ENCODE measurements at regions not wholly inside any gene's neighbourhood (a gene's known extent, or its start where the extent isn't known, plus 50 kb on each side); places are given as distances from the start of the nearest gene placed in this dataset.

DNA sequence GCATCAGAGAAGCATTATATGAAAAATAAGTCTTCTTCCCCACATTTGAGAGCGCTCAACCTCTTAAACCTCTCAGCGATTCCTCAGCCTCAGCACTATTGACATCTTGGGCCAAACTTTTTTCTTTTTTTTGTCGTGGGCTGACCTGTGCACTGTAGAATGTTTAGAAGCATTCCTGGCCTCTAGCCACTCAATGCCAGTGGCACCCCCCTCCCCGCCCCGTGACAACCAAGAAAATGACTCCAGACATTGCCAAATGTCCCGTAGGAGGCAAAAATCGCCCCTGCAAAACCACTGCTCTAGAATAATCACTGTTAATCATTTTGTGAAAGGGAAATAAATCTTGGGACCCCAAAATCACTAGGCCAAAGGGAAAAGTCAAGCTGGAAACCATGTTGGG lies 129.1 kb upstream of the BOD1 start:
- H3K27ac ChIP-seq = no peak overlapping the region
- no peak for ATAC-seq
- 67 to 72% methylated on average over 3 to 5 of the region's 7 CpGs for WGBS, 2 donors (ENCODE audit: low coverage in 1 of 2)

DNA sequence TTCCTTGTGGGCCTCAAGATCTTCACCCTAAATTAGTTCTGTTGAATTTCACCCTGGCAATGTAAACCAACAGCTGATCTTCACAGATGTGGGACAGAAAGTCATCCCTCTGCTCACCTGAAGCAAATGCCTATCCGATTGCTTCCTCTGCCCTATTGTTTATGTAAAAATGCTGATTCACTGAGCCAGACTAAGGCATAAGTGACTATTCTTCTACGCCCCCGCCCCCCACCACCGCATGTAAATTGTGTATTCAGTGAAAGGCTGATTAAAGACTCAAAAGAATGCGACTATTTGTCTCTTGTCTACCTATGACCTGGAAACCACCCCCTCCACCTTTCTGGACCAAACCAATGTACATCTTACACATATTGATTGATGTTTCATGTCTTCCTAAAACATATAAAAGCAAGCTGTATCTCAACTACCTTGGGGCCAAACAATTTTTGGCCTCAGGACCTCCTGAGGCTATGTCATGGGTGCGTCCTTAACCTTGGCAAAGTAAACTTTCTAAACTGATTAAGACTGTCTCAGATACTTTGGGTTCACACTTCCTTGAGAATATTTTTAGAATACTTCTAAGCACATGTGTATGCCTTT lies 129.7 kb upstream of the BOD1 start:
- TF ChIP-seq POLR2AphosphoS5 (IDR thresholded peaks at IDR 0.05) = no peak
- TF ChIP-seq, protein P1, sequence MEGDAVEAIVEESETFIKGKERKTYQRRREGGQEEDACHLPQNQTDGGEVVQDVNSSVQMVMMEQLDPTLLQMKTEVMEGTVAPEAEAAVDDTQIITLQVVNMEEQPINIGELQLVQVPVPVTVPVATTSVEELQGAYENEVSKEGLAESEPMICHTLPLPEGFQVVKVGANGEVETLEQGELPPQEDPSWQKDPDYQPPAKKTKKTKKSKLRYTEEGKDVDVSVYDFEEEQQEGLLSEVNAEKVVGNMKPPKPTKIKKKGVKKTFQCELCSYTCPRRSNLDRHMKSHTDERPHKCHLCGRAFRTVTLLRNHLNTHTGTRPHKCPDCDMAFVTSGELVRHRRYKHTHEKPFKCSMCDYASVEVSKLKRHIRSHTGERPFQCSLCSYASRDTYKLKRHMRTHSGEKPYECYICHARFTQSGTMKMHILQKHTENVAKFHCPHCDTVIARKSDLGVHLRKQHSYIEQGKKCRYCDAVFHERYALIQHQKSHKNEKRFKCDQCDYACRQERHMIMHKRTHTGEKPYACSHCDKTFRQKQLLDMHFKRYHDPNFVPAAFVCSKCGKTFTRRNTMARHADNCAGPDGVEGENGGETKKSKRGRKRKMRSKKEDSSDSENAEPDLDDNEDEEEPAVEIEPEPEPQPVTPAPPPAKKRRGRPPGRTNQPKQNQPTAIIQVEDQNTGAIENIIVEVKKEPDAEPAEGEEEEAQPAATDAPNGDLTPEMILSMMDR (IDR thresholded peaks at IDR 0.05) = no peak
- TF ChIP-seq EP300 (IDR thresholded peaks at IDR 0.05) = no peak
- TF ChIP-seq POLR2A (IDR thresholded peaks at IDR 0.05) = no peak
- no peaks in the 10 kb centered on the region for H3K36me3 ChIP-seq
- H3K9me3 ChIP-seq = no peaks in the 10 kb centered on the region
- ATAC-seq = no peak
- 76 to 79% methylated on average over 4 of the region's 6 CpGs for WGBS, 2 donors (ENCODE audit: low coverage in 1 of 2)
- H3K4me3 ChIP-seq = no peak overlapping the region
- no peaks in the 10 kb centered on the region for H3K4me1 ChIP-seq
- H3K27me3 ChIP-seq = no peaks in the 10 kb centered on the region
- H3K27ac ChIP-seq = no peak overlapping the region

More for the DNA sequence above, 129.1 kb upstream of the BOD1 start:
- no peak for TF ChIP-seq POLR2A (IDR thresholded peaks at IDR 0.05)
- no peak for TF ChIP-seq EP300 (IDR thresholded peaks at IDR 0.05)
- TF ChIP-seq, protein P1 (IDR thresholded peaks at IDR 0.05) = no peak
- TF ChIP-seq POLR2AphosphoS5 (IDR thresholded peaks at IDR 0.05) = no peak
- Histone ChIP-seq H3K36me3 (no peaks in the 10 kb centered on the region), H3K4me1 (no peaks in the 10 kb centered on the region), H3K4me3 (no peak overlapping the region), H3K9me3 (no peaks in the 10 kb centered on the region), H3K27me3 (no peaks in the 10 kb centered on the region)

DNA sequence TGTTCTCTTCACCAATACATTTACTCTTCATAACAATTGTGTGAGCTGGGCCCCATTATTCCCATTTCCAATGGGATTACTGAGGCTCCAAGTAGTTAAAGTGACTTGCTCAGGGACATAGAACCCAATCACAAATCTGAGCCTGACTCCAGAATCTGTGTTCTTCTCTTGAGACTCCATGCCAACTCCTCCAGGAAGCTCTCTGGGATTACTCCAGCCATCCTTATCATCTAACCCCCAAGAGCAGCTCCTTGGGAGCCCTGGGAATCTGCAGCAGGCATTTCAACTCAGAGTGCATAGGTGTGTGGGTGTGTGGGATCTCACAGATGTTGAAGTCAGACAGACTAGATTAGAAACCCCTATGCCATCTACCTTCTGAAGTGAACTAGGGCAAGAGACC lies 131.4 kb upstream of the BOD1 start:
- Histone ChIP-seq H3K9me3 (no peaks in the 10 kb centered on the region), H3K27ac (no peak overlapping the region), H3K27me3 (no peaks in the 10 kb centered on the region), H3K4me3 (no peak overlapping the region), H3K36me3 (no peaks in the 10 kb centered on the region), H3K4me1 (no peaks in the 10 kb centered on the region)
- TF ChIP-seq POLR2A (IDR thresholded peaks at IDR 0.05) (no peak), POLR2AphosphoS5 (IDR thresholded peaks at IDR 0.05) (no peak), EP300 (IDR thresholded peaks at IDR 0.05) (no peak)
- TF ChIP-seq, protein P1 (IDR thresholded peaks at IDR 0.05) = no peak
- ATAC-seq = no peak

DNA sequence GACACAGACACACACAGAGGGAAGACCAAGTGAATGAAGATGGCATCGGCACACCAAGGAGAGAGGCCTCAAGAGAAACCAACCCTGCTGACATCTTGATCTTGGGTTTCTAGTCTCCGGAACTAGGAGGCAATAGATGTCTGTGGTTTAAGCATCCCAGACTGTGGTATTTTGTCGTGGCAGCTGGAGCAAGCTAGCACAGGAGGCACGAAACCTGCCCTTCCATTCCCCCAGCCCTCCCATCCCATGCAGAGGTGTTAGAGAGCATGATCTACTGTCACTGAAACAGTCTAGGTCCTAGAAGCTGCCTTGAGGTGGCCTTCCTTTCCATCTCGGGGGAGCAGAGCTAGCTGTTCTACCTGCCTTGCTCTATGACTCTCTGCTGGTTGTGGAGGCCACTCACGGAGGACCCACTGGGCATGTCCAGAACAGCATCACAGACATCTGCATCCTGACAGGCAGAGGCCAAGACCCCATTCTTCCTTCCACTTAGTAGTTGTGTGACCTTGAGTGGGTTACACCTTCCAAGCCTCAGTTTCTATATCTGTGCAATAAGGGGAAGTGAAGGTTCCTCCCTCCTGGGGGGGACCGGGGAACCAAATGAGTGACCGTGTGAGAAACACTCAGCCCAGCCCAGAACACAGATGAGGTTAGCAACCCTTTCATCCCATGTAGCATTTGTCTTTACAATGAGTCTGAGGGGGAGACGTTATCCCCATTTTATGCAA lies 134.3 kb upstream of the BOD1 start:
- Histone ChIP-seq H3K27me3 (no peaks in the 10 kb centered on the region), H3K4me1 (no peaks in the 10 kb centered on the region), H3K27ac (no peak overlapping the region), H3K36me3 (no peaks in the 10 kb centered on the region), H3K4me3 (no peak overlapping the region), H3K9me3 (no peaks in the 10 kb centered on the region)
- WGBS, 2 donors (ENCODE audit: low coverage in 1 of 2) = 80 to 94% methylated on average over 2 to 3 of the region's 9 CpGs
- ATAC-seq = no peak
- TF ChIP-seq, protein P1 (IDR thresholded peaks at IDR 0.05) = no peak
- TF ChIP-seq POLR2A (IDR thresholded peaks at IDR 0.05) = no peak
- no peak for TF ChIP-seq EP300 (IDR thresholded peaks at IDR 0.05)
- TF ChIP-seq POLR2AphosphoS5 (IDR thresholded peaks at IDR 0.05) = no peak

DNA sequence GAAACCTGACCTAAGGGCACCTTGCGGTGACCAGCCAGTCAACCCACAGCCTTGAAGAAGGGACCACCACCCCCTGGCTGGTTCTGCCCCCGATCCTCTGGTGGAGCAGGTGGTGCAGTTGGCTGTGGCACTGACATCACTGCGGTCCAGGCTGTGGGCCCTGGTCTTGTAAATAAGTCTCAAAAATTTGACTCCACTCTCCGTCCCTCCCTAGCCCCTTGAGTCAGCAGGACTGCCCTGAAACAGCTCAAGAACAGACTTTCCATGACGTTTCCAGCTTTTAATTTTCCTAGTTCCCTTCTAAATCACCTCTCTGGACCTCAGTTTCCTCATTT lies 134.8 kb upstream of the BOD1 start:
- Histone ChIP-seq H3K9me3 (no peaks in the 10 kb centered on the region), H3K27ac (no peak overlapping the region), H3K4me3 (no peak overlapping the region), H3K27me3 (no peaks in the 10 kb centered on the region), H3K36me3 (no peaks in the 10 kb centered on the region), H3K4me1 (no peaks in the 10 kb centered on the region)
- no peak for ATAC-seq
- TF ChIP-seq POLR2AphosphoS5 (IDR thresholded peaks at IDR 0.05) (no peak), EP300 (IDR thresholded peaks at IDR 0.05) (no peak), POLR2A (IDR thresholded peaks at IDR 0.05) (no peak)
- TF ChIP-seq, protein P1 (IDR thresholded peaks at IDR 0.05) = no peak
- WGBS, 2 donors (ENCODE audit: low coverage in 1 of 2) = 58 to 60% methylated on average over 1 of the region's 5 CpGs
